Activated CD4-positive, alpha-beta memory T cell treated with anti-CD3 and anti-CD28 coated beads for 36 hours (primary cell): ENCODE measurements at regions not wholly inside any gene's neighbourhood (a gene's known extent, or its start where the extent isn't known, plus 50 kb on each side); places are given as distances from the start of the nearest gene placed in this dataset.
A peak's percentile ranks its signal among the peaks of the same experiment; 100 is the strongest.

Experiments
- CTCF ChIA-PET: fragments of 350-600 bp; sonication (Branson Sonifier 250); formaldehyde crosslinking; loops from one replicate; lab custom pipeline; 2021; ENCODE audit warnings: antibody characterized with exemption, inconsistent platforms; lab: Charles Lee
- POLR2A ChIA-PET: fragments of 350-600 bp; sonication (Branson Sonifier 250); formaldehyde crosslinking; loops from one replicate; lab custom pipeline; 2021; ENCODE audit warnings: antibody characterized with exemption; lab: Charles Lee
- DNase-seq: peaks from one replicate; pipeline ENCODE4 v3.0.0-alpha.2; 2020
- H3K27ac Mint-ChIP-seq: one replicate; pipeline ENCODE4 v1.8.0; 2021; ENCODE audit warnings: mixed read lengths
- H3K27me3 Mint-ChIP-seq: one replicate; pipeline ENCODE4 v1.8.0; 2021; ENCODE audit warnings: mixed read lengths
- H3K36me3 Mint-ChIP-seq: one replicate; pipeline ENCODE4 v1.8.0; 2021; ENCODE audit warnings: mixed read lengths
- H3K4me1 Mint-ChIP-seq: one replicate; pipeline ENCODE4 v1.8.0; 2021; ENCODE audit warnings: low read depth, mixed read lengths
- H3K4me3 Mint-ChIP-seq: one replicate; pipeline ENCODE4 v1.8.0; 2021; ENCODE audit warnings: mild to moderate bottlenecking, mixed read lengths
- H3K9me3 Mint-ChIP-seq: one replicate; pipeline ENCODE4 v1.8.0; 2021; ENCODE audit warnings: mixed read lengths
- intact Hi-C: fragments of 100-400 bp; cut with micrococcal nuclease; formaldehyde crosslinking; loops from one replicate; pipeline ENCODE4 v1.15.1; 2023

- H3K4me1 Mint-ChIP-seq = no peaks in the 10 kb centered on the region
- ChIA-PET CTCF (interaction anchor here (1.6 kb wide), 1 partner anchor 61 kb away, joined by 6 read pairs; no protein-coding TSS in a partner anchor), POLR2A (no interaction called here)
- no peak overlapping the region for H3K4me3 Mint-ChIP-seq
- DNase-seq = no peak
- intact Hi-C loops = no loop called here
- H3K27ac Mint-ChIP-seq = no peak overlapping the region
- H3K9me3 Mint-ChIP-seq = no peaks in the 10 kb centered on the region
- H3K27me3 Mint-ChIP-seq = peaks cover 8% of the 10 kb centered on the region
- H3K36me3 Mint-ChIP-seq = no peaks in the 10 kb centered on the region
Measured at GRCh38 chr2:38446906-38447561, 70.0 kb upstream of the ATL2 start.

- POLR2A ChIA-PET = no interaction called here
- no peak for DNase-seq
- H3K4me1 Mint-ChIP-seq = no peaks in the 10 kb centered on the region
- CTCF ChIA-PET = interaction anchor here (1.6 kb wide), 1 partner anchor 62 kb away, joined by 6 read pairs; no protein-coding TSS in a partner anchor
- no peak overlapping the region for H3K27ac Mint-ChIP-seq
- no peaks in the 10 kb centered on the region for H3K36me3 Mint-ChIP-seq
- H3K9me3 Mint-ChIP-seq = no peaks in the 10 kb centered on the region
- peaks cover 10% of the 10 kb centered on the region for H3K27me3 Mint-ChIP-seq
- H3K4me3 Mint-ChIP-seq = no peak overlapping the region
- intact Hi-C loops = no loop called here
Measured at GRCh38 chr2:38446418-38446817, 69.3 kb upstream of the ATL2 start.

GRCh38 chr2:38444247-38444646 is 67.2 kb upstream of the ATL2 start:
- POLR2A ChIA-PET = no interaction called here
- Mint-ChIP-seq H3K4me3 (no peak overlapping the region), H3K4me1 (no peaks in the 10 kb centered on the region), H3K36me3 (no peaks in the 10 kb centered on the region), H3K9me3 (no peaks in the 10 kb centered on the region), H3K27ac (no peak overlapping the region), H3K27me3 (peaks cover 10% of the 10 kb centered on the region)
- no peak for DNase-seq
- CTCF ChIA-PET = no interaction called here
- intact Hi-C loops = no loop called here

- CTCF ChIA-PET = no interaction called here
- Mint-ChIP-seq H3K27ac (no peak overlapping the region), H3K4me3 (no peak overlapping the region)
Measured at GRCh38 chr2:38442643-38443541, 65.8 kb upstream of the ATL2 start.

GRCh38 chr2:38441346-38441745 is 64.3 kb upstream of the ATL2 start:
- DNase-seq = no peak
- ChIA-PET CTCF (interaction anchor here (0.6 kb wide), 1 partner anchor 701 kb away, joined by 3 read pairs; no protein-coding TSS in a partner anchor), POLR2A (no interaction called here)
- Mint-ChIP-seq H3K36me3 (no peaks in the 10 kb centered on the region), H3K4me1 (peaks cover 8% of the 10 kb centered on the region), H3K27ac (no peak overlapping the region), H3K9me3 (no peaks in the 10 kb centered on the region), H3K27me3 (peaks cover 13% of the 10 kb centered on the region), H3K4me3 (no peak overlapping the region)
- intact Hi-C loops = no loop called here

More at GRCh38 chr2:38442643-38443541, 65.8 kb upstream of the ATL2 start:
- H3K4me1 Mint-ChIP-seq = peaks cover 8% of the 10 kb centered on the region
- POLR2A ChIA-PET = no interaction called here
- intact Hi-C loops = no loop called here
- peaks cover 10% of the 10 kb centered on the region for H3K27me3 Mint-ChIP-seq
- no peak for DNase-seq
- H3K9me3 Mint-ChIP-seq = no peaks in the 10 kb centered on the region
- H3K36me3 Mint-ChIP-seq = no peaks in the 10 kb centered on the region

- H3K27me3 Mint-ChIP-seq = peaks cover 15% of the 10 kb centered on the region
- H3K36me3 Mint-ChIP-seq = no peaks in the 10 kb centered on the region
- peaks cover 8% of the 10 kb centered on the region for H3K4me1 Mint-ChIP-seq
- no peak for DNase-seq
- no peaks in the 10 kb centered on the region for H3K9me3 Mint-ChIP-seq
- CTCF ChIA-PET = interaction anchor here (0.6 kb wide), 1 partner anchor 701 kb away, joined by 3 read pairs; no protein-coding TSS in a partner anchor
- H3K27ac Mint-ChIP-seq = no peak overlapping the region
- intact Hi-C loops = no loop called here
- POLR2A ChIA-PET = no interaction called here
- H3K4me3 Mint-ChIP-seq = no peak overlapping the region
Measured at GRCh38 chr2:38440655-38441054, 63.6 kb upstream of the ATL2 start.

- ChIA-PET POLR2A (interaction anchor here (0.9 kb wide), 1 partner anchor 64 kb away, joined by 4 read pairs; no protein-coding TSS in a partner anchor), CTCF (no interaction called here)
- Mint-ChIP-seq H3K27ac (no peak overlapping the region), H3K27me3 (peaks cover 16% of the 10 kb centered on the region), H3K9me3 (no peaks in the 10 kb centered on the region), H3K4me3 (no peak overlapping the region), H3K4me1 (peaks cover 8% of the 10 kb centered on the region), H3K36me3 (no peaks in the 10 kb centered on the region)
- intact Hi-C loops = no loop called here
- no peak for DNase-seq
Measured at GRCh38 chr2:38439863-38440262, 62.8 kb upstream of the ATL2 start.

GRCh38 chr2:38438883-38439612 is 62.0 kb upstream of the ATL2 start:
- Mint-ChIP-seq H3K9me3 (no peaks in the 10 kb centered on the region), H3K4me3 (no peak overlapping the region), H3K4me1 (peaks cover 8% of the 10 kb centered on the region), H3K36me3 (no peaks in the 10 kb centered on the region), H3K27me3 (peaks cover 16% of the 10 kb centered on the region), H3K27ac (no peak overlapping the region)
- DNase-seq = peak; percentile 12
- intact Hi-C loops = no loop called here
- CTCF ChIA-PET = no interaction called here
- POLR2A ChIA-PET = interaction anchor here (0.9 kb wide), 1 partner anchor 63 kb away, joined by 4 read pairs; no protein-coding TSS in a partner anchor

- Mint-ChIP-seq H3K4me3 (no peak overlapping the region), H3K9me3 (no peaks in the 10 kb centered on the region), H3K4me1 (peaks cover 8% of the 10 kb centered on the region), H3K27me3 (peaks cover 16% of the 10 kb centered on the region), H3K27ac (no peak overlapping the region), H3K36me3 (no peaks in the 10 kb centered on the region)
- ChIA-PET POLR2A (no interaction called here), CTCF (interaction anchor here (0.6 to 1.3 kb wide), 2 partner anchors 30 to 144 kb away, joined by 4 to 5 read pairs; no protein-coding TSS in a partner anchor)
- DNase-seq = no peak
- intact Hi-C loops = no loop called here
Measured at GRCh38 chr2:38438133-38438882, 61.2 kb upstream of the ATL2 start.

GRCh38 chr2:38436227-38436664 is 59.2 kb upstream of the ATL2 start:
- CTCF ChIA-PET = no interaction called here

GRCh38 chr2:38435775-38436174 is 58.7 kb upstream of the ATL2 start:
- Mint-ChIP-seq H3K4me3 (no peak overlapping the region), H3K9me3 (no peaks in the 10 kb centered on the region), H3K4me1 (peaks cover 8% of the 10 kb centered on the region), H3K36me3 (no peaks in the 10 kb centered on the region), H3K27ac (no peak overlapping the region), H3K27me3 (peaks cover 7% of the 10 kb centered on the region)
- DNase-seq = no peak
- intact Hi-C loops = no loop called here
- CTCF ChIA-PET = no interaction called here
- POLR2A ChIA-PET = no interaction called here

More at GRCh38 chr2:38436227-38436664, 59.2 kb upstream of the ATL2 start:
- no peaks in the 10 kb centered on the region for H3K9me3 Mint-ChIP-seq
- no peak overlapping the region for H3K27ac Mint-ChIP-seq
- peaks cover 8% of the 10 kb centered on the region for H3K4me1 Mint-ChIP-seq
- no peaks in the 10 kb centered on the region for H3K36me3 Mint-ChIP-seq
- POLR2A ChIA-PET = no interaction called here
- H3K4me3 Mint-ChIP-seq = no peak overlapping the region
- H3K27me3 Mint-ChIP-seq = peaks cover 7% of the 10 kb centered on the region
- intact Hi-C loops = no loop called here
- DNase-seq = no peak
